GM12873 (cell line): ENCODE measurements at regions not wholly inside any gene's neighbourhood (a gene's known extent, or its start where the extent isn't known, plus 50 kb on each side); places are given as distances from the start of the nearest gene placed in this dataset.

Experiments used
- TF ChIP-seq, protein P1 (sequence below): IDR thresholded peaks from 2 replicates; pipeline ENCODE4 v1.5.1; 2012; ENCODE audit warnings: low read depth, mild to moderate bottlenecking, moderate library complexity, low read length, control low read depth; ENCODE audit not compliant: insufficient read depth; ENCODE audit errors: missing control alignments

DNA sequence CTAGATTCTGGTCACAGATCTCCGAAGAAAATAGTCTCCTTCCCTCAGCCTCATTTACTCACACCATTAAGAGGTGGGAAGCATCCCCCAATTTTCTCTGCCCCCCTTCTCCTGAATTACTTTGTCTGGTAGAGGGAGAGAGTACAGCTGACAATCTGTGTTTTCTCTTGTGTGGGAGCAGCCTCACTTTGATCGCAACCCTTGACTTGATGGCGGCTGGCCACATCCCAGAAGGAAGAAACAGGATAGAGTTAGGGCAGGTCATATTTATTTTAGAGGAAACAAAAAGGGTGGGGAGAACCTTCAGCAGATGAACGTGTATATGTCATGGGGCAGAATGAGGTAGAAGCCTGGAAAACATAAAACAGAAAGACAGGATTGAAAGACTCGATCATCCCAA lies 82.4 kb upstream of the FAM171A1 start:
- TF ChIP-seq, protein P1, sequence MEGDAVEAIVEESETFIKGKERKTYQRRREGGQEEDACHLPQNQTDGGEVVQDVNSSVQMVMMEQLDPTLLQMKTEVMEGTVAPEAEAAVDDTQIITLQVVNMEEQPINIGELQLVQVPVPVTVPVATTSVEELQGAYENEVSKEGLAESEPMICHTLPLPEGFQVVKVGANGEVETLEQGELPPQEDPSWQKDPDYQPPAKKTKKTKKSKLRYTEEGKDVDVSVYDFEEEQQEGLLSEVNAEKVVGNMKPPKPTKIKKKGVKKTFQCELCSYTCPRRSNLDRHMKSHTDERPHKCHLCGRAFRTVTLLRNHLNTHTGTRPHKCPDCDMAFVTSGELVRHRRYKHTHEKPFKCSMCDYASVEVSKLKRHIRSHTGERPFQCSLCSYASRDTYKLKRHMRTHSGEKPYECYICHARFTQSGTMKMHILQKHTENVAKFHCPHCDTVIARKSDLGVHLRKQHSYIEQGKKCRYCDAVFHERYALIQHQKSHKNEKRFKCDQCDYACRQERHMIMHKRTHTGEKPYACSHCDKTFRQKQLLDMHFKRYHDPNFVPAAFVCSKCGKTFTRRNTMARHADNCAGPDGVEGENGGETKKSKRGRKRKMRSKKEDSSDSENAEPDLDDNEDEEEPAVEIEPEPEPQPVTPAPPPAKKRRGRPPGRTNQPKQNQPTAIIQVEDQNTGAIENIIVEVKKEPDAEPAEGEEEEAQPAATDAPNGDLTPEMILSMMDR: no peak

DNA sequence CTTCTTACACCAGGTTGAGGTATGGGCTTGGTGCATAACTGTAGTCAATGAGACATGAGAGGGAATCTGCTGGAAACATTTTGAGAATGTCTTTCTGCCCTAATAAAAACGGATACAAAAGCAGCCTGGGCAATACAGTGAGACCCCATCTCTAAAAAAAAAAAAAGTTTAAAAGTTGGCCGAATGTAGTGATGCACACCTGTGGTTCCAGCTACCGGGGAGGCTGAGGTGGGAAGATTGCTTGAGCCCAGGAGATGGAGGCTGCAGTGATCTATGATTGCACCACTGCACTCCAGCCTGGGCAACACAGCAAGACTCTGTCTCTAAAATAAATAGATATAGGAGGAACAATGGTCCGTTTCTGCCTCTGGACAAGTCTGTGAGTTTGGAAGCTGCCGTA lies 81.5 kb upstream of the FAM171A1 start:
- TF ChIP-seq, protein P1: no peak

DNA sequence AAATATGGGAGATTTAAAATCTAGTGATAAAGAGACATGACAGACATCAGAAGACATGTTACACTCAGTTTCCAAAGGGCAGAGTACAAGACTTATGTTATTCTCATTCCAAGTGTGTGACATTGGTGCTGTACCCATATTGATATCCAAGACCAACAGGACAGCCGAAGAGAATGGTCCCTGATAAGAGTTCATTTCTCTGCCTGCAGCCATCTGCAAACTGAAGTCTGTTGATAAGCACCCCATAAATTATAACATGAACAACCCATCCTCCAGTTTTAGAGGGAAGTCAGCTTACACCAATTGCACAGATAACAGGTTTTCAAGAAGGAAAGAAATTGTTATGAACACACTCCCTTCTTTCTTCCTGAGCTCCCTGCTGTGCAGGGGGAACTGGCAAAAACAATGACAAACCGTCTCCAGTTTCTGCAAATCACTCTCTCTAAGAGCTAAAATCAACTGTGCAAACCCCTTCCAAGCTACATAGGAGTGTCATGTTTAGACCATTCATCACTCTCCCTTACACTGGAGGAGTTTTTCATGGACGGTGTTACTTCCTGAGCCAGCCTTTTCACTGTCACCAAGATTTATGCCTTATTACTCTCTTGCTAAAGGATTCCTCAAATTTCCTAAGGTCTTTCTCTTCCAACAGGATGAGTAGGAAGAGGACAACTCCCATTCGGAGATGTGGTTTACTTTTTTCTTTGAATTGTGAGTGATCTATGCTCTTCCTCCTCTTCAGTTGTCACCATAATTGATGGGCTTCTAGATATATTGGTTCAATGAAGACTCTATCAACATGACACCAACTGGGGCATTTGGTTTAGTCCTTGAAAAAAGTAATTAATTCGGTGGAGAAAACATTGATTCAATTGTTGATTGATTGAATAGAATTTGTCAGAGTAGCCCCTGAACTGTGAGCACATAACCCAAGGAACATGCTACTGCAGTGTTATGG lies 80.3 kb upstream of the FAM171A1 start:
- TF ChIP-seq, protein P1: no peak

DNA sequence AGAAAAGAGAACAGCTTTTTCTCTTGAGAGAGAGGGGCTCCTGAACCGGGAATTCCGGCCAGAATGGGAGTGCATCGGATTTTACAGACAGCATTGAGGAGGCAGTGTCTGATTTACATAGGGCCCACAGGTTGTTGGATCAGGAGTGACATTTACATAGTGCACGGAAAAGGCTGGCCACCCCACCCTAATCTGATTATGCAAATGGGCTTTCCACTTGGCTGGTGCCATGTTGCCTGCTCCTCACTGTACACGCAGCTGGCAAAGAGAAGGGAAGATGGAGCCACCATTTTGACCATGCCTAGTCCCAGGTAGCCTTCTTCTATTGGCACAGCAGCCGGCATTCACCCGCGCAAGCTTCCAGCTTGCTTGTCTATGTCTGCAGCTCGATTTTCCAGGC lies 77.5 kb upstream of the FAM171A1 start:
- TF ChIP-seq, protein P1: no peak

DNA sequence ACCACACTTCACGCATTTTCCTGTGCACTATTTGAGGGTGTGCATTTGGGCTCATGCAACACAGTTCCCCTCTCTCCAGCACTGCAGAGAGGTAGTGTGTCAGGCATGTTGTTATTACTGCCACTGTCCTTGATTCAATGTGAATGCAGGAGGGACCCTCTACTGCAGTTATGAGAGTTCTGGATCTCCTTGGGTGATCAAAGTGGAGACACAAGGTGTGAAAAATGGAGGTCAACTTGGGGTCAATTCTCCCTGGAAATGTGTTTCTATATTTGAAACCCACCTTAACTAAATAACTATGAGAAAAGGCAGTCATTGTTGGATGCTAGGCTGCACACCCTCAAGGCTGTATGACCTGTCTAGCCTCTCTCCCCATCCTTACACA lies 73.9 kb upstream of the FAM171A1 start:
- TF ChIP-seq, protein P1: no peak

DNA sequence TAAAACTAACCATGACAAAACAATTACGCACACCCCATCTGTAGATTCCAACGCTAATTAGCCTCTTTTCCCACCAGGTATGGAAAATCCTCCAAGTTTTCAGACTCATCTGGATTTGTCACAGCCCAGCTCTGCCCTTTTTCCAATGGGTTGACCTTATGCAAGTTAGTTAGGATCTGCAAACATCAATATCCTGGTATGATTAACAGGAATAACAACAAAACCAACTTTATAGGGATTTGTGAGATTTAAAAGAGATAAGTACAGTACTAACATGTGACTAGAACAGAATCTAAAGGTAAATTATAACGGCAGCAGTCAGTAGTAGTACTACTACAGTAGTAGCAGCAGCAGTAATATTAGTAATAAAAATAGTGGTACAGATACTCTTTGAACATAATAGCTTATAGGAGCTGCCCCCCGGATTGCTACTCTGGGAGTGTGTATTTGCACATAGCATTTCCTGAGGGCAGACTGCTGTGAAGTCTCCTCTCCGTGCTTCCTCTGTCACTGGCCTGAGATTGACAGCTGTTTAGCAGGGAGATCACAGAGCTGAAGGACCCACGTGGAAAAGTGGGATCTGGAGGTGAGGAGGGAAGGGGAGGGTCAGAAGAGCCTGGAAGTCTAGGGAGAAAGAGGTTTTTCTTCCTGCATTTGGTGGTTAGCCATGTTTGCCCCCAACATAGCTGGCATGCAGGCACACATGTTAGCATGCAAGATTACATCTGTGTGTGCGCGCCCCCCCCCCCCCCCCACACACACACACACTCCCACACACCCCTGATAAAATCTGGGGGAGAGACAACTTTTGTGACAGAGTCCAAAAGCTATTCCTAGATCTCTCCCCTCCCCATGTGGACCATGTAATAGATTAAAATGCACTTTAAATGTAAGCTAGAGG lies 73.3 kb upstream of the FAM171A1 start:
- TF ChIP-seq, protein P1: no peak

DNA sequence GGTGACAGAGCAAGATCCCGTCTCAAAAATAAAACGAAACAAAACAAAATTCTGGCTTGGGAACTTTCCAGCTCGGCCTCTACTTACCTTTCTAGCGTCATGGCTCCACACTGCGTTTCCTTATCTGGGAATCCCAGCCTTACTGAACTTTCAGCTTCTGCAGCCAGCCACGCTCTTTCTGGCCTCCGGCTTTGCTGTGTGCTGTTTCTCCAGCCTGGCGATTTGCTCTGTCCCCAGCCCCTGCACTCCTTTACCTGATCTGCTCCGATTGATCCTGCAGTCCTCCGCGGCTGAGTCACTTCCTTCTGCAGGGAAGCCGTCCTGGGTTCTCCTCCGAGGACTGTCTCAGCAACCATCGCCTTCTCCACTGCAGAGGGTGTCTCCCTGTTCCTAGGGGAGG lies 71.0 kb upstream of the FAM171A1 start:
- TF ChIP-seq, protein P1: no peak
